Peyer's patch (tissue), 4 donors: ENCODE measurements at regions not wholly inside any gene's neighbourhood (a gene's known extent, or its start where the extent isn't known, plus 50 kb on each side); places are given as distances from the start of the nearest gene placed in this dataset.

ENCODE experiments used
- POLR2A ChIP-seq, 2 donors: fragments of 450-650 bp; IDR thresholded peaks; one replicate each; pipeline ENCODE4 v1.5.1; 2017; ENCODE audit warnings: antibody characterized with exemption in 2 of 2, mild to moderate bottlenecking in 2 of 2, moderate library complexity in 2 of 2
- TF ChIP-seq, protein P1 (sequence below), 6 experiments: fragments of 450-650 bp in 4 of 6; fragments of 200-600 bp in 2 of 6; sonication (generic) in 1 of 6; IDR thresholded peaks; one replicate each; pipeline ENCODE4 v1.5.1; 2017 to 2019; ENCODE audit warnings: antibody characterized with exemption in 6 of 6, mild to moderate bottlenecking in 3 of 6, moderate library complexity in 1 of 6

DNA sequence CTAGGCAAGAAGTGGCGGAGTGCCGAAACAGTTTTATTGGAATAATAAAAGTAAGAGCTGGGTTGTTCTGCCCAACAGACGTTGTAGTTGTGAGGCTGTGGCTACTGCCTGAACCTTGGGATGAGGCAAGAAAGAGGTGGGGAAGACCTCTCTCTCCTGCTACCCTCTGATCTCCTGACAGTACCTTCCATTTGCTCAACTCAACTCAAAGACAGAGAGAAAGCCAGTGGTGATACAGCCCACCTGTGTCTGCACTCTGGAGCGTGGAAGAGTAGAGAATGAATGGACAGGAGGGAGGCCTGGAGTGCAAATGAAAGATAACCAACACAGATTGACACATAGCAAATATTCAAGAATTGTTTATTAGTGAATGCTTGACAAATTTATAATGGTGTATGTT, 590.3 kb downstream of the NYAP2 start:
- no peak for TF ChIP-seq POLR2A (IDR thresholded peaks at IDR 0.05)
- TF ChIP-seq, protein P1, sequence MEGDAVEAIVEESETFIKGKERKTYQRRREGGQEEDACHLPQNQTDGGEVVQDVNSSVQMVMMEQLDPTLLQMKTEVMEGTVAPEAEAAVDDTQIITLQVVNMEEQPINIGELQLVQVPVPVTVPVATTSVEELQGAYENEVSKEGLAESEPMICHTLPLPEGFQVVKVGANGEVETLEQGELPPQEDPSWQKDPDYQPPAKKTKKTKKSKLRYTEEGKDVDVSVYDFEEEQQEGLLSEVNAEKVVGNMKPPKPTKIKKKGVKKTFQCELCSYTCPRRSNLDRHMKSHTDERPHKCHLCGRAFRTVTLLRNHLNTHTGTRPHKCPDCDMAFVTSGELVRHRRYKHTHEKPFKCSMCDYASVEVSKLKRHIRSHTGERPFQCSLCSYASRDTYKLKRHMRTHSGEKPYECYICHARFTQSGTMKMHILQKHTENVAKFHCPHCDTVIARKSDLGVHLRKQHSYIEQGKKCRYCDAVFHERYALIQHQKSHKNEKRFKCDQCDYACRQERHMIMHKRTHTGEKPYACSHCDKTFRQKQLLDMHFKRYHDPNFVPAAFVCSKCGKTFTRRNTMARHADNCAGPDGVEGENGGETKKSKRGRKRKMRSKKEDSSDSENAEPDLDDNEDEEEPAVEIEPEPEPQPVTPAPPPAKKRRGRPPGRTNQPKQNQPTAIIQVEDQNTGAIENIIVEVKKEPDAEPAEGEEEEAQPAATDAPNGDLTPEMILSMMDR (IDR thresholded peaks at IDR 0.05) = no peak
